ENCODE measurements at regions not wholly inside any gene's neighbourhood (a gene's known extent, or its start where the extent isn't known, plus 50 kb on each side); places are given as distances from the start of the nearest gene placed in this dataset.

DNA sequence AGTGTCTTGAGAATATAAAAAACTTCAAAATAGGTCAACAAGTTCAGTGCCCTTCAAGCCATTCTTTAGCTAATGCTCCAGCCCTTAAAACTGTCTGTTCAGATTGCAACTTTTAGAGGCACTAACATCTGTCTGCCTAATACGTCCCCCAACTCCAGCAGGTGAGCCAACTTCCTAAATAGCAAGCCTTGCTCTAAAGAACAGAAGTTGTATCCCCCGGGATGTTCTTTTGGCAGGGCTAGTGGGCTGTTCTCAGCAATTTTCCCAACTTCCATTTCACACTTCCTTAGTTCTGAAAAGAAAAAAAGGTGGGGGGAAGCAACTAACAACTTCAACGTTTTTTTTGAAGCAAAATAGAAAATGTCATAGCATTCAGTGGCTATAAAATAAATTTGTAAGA lies 290.0 kb upstream of the PTCHD4 start:
- Mint-ChIP-seq H3K4me1 (ENCODE audit: low read depth) (no peaks in the 10 kb centered on the region), H3K9me3 (ENCODE audit: low read depth) (peaks cover 4% of the 10 kb centered on the region), H3K36me3 (ENCODE audit: low read depth) (peaks cover 1% of the 10 kb centered on the region), H3K4me3 (ENCODE audit: unreplicated experiment) (no peak overlapping the region), H3K27me3 (ENCODE audit: low read depth) (peaks cover 3% of the 10 kb centered on the region), H3K27ac (ENCODE audit: unreplicated experiment) (no peak overlapping the region)
- TF ChIP-seq, protein P1, sequence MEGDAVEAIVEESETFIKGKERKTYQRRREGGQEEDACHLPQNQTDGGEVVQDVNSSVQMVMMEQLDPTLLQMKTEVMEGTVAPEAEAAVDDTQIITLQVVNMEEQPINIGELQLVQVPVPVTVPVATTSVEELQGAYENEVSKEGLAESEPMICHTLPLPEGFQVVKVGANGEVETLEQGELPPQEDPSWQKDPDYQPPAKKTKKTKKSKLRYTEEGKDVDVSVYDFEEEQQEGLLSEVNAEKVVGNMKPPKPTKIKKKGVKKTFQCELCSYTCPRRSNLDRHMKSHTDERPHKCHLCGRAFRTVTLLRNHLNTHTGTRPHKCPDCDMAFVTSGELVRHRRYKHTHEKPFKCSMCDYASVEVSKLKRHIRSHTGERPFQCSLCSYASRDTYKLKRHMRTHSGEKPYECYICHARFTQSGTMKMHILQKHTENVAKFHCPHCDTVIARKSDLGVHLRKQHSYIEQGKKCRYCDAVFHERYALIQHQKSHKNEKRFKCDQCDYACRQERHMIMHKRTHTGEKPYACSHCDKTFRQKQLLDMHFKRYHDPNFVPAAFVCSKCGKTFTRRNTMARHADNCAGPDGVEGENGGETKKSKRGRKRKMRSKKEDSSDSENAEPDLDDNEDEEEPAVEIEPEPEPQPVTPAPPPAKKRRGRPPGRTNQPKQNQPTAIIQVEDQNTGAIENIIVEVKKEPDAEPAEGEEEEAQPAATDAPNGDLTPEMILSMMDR (IDR thresholded peaks at IDR 0.05) = no peak
- no peak for DNase-seq (ENCODE audit: low spot score)

DNA sequence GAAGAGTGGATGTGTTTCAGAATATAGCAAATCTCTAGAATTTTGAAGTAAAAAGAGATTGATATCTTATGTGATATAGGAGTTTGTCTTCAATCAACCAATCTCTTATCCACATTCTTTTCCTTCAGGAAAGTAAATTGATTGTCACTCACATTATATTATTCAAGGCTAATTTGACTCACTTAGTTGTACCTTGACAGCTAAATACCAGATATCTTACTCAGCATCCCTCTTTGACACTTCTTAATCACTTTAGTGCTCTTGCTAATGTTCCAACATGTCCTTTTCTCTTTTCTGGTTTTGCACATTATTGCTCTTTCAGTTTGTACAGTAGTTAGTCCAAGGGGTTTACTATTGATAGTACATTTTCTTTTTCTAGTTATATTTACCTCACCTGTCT lies 286.9 kb upstream of the PTCHD4 start:
- Mint-ChIP-seq H3K27ac (ENCODE audit: unreplicated experiment) (no peak overlapping the region), H3K9me3 (ENCODE audit: low read depth) (peaks cover 9% of the 10 kb centered on the region), H3K4me1 (ENCODE audit: low read depth) (no peaks in the 10 kb centered on the region), H3K4me3 (ENCODE audit: unreplicated experiment) (no peak overlapping the region), H3K27me3 (ENCODE audit: low read depth) (peaks cover 8% of the 10 kb centered on the region), H3K36me3 (ENCODE audit: low read depth) (peaks cover 1% of the 10 kb centered on the region)
- TF ChIP-seq, protein P1 (IDR thresholded peaks at IDR 0.05) = no peak
- no peak for DNase-seq (ENCODE audit: low spot score)

DNA sequence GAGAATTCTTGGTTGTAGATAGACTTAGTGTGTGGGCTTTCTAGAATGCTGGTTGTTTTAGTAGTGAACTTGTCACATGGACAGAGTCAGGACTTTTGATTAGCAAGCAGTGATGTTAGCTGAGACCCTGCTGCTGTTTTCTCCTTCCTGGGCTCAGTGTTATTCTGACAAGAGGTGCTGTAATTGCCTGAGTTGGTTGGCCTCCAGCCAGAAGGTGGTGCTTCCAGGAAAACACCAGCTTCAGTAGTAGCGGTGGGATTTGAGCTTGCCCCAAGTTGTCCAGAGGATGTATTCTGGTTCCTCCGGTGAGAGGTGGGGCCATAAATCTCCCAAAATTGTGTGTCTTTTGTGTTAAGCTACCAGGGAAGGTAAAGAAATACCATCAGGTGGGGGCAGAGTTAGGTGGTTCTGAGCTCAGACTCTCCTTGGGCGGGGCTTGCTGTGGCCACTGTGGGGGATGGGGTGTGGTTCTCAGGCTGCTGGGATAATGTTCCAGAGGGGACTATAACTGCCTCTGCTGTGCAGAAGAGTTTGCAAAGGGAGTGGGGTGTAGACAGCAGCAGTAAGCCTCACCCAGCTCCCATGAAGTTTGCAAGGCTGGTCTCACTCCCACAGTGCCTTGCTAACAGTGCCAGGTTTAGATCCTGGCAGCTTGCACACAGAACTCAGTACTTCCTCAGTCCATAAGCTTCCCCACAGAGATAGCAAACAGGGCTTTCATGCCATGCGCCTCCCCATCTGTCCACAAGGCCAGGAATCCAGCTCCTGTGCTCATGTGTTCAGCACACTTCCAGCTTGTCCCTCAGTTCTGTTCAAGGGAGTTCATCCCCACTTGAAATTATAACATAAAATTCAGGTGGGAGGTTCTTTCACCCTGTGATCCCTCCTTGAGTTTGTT lies 278.4 kb upstream of the PTCHD4 start:
- H3K27ac Mint-ChIP-seq (ENCODE audit: unreplicated experiment) = no peak overlapping the region
- peaks cover 6% of the 10 kb centered on the region for H3K27me3 Mint-ChIP-seq (ENCODE audit: low read depth)
- no peak for DNase-seq (ENCODE audit: low spot score)
- no peak overlapping the region for H3K4me3 Mint-ChIP-seq (ENCODE audit: unreplicated experiment)
- no peaks in the 10 kb centered on the region for H3K4me1 Mint-ChIP-seq (ENCODE audit: low read depth)
- no peaks in the 10 kb centered on the region for H3K36me3 Mint-ChIP-seq (ENCODE audit: low read depth)
- TF ChIP-seq, protein P1 (IDR thresholded peaks at IDR 0.05) = no peak
- peaks cover 17% of the 10 kb centered on the region for H3K9me3 Mint-ChIP-seq (ENCODE audit: low read depth)

DNA sequence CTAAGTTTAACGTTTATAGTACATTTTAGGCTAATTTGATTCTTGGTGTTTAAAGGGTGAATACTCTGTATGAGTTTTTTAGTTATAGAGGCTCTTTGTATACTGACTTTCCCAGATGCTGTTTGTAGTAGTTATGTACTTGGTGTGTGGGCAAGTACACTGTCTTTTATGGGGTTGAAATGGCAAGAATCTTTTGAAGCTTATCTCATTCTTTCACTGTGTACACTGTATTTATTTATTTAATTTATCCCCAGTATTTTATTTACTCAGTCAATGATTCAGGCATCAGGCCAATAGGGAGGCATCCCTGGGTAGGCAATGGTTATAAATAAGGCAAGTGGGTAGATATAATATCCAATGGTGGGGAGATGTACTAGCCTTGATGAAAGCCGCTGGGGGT lies 277.0 kb upstream of the PTCHD4 start:
- Mint-ChIP-seq H3K36me3 (ENCODE audit: low read depth) (no peaks in the 10 kb centered on the region), H3K9me3 (ENCODE audit: low read depth) (peaks cover 10% of the 10 kb centered on the region), H3K27me3 (ENCODE audit: low read depth) (peaks cover 4% of the 10 kb centered on the region), H3K4me3 (ENCODE audit: unreplicated experiment) (no peak overlapping the region), H3K4me1 (ENCODE audit: low read depth) (no peaks in the 10 kb centered on the region), H3K27ac (ENCODE audit: unreplicated experiment) (no peak overlapping the region)
- no peak for DNase-seq (ENCODE audit: low spot score)
- TF ChIP-seq, protein P1 (IDR thresholded peaks at IDR 0.05) = no peak

DNA sequence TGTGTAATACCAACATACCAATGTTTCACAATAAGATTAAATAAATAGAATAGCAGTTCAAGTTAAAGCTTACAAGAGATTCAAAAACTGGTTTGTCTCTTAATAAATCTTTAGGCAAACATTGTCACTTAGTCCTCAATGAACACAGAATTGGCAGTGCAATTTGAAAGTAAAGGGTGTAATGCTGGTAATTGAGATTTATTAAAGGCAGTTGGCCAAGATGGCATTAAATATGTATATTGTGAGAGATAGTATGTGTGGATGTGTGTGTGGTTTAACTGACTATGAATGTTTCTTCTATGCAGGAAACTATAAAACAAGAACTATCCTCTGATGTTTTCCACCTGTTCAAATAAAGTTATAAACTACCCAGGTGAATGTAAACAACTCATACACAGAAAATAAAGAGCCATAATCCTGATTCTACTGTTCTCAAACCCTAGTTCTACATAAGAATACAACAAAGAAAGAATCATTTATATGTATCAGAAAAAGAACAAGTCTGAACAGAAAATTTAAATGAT lies 267.9 kb upstream of the PTCHD4 start:
- Mint-ChIP-seq H3K4me3 (ENCODE audit: unreplicated experiment) (no peak overlapping the region), H3K27me3 (ENCODE audit: low read depth) (no peaks in the 10 kb centered on the region), H3K4me1 (ENCODE audit: low read depth) (no peaks in the 10 kb centered on the region), H3K27ac (ENCODE audit: unreplicated experiment) (no peak overlapping the region), H3K36me3 (ENCODE audit: low read depth) (no peaks in the 10 kb centered on the region), H3K9me3 (ENCODE audit: low read depth) (peaks cover 2% of the 10 kb centered on the region)
- TF ChIP-seq, protein P1 (IDR thresholded peaks at IDR 0.05) = no peak
- no peak for DNase-seq (ENCODE audit: low spot score)

All from chondrocyte (in vitro differentiated cells).